KMS-11 (cell line): ENCODE measurements at regions not wholly inside any gene's neighbourhood (a gene's known extent, or its start where the extent isn't known, plus 50 kb on each side); places are given as distances from the start of the nearest gene placed in this dataset.

ENCODE experiments used
- H2AFZ ChIP-seq: fragments of 200-600 bp; sonication (generic); 2 replicates; pipeline ENCODE4 v1.6.1; 2016; ENCODE audit warnings: antibody characterized with exemption, mixed run types, low read depth
- H3K27ac ChIP-seq: fragments of 200-600 bp; sonication (generic); 2 replicates; pipeline ENCODE4 v1.6.1; 2016; ENCODE audit warnings: mild to moderate bottlenecking, mixed run types
- H3K27me3 ChIP-seq: fragments of 200-600 bp; sonication (generic); 2 replicates; pipeline ENCODE4 v1.6.1; 2017; ENCODE audit warnings: mild to moderate bottlenecking, low read depth, mixed run types, moderate library complexity; ENCODE audit not compliant: insufficient read depth
- H3K36me3 ChIP-seq: fragments of 200-600 bp; sonication (generic); 2 replicates; pipeline ENCODE4 v1.6.1; 2017; ENCODE audit warnings: mild to moderate bottlenecking, mixed run types; ENCODE audit not compliant: insufficient read depth
- H3K4me1 ChIP-seq: fragments of 200-600 bp; sonication (generic); 2 replicates; pipeline ENCODE4 v1.6.1; 2016; ENCODE audit warnings: mild to moderate bottlenecking, low read depth, mixed run types; ENCODE audit not compliant: poor library complexity, severe bottlenecking
- H3K4me2 ChIP-seq: fragments of 200-600 bp; sonication (generic); 2 replicates; pipeline ENCODE4 v1.7.0; 2016; ENCODE audit warnings: mild to moderate bottlenecking, mixed run types
- H3K4me3 ChIP-seq: fragments of 200-600 bp; sonication (generic); IDR thresholded peaks from 2 replicates; pipeline ENCODE4 v1.6.1; 2017; ENCODE audit warnings: low read depth, low read length, mixed read lengths; ENCODE audit not compliant: insufficient read depth
- H3K79me2 ChIP-seq: fragments of 200-600 bp; sonication (generic); 2 replicates; pipeline ENCODE4 v1.6.1; 2016; ENCODE audit warnings: low read depth, mixed run types; ENCODE audit not compliant: insufficient read depth
- H3K9ac ChIP-seq: fragments of 200-600 bp; sonication (generic); 2 replicates; pipeline ENCODE4 v1.6.1; 2016; ENCODE audit warnings: mild to moderate bottlenecking, mixed run types
- H4K20me1 ChIP-seq: fragments of 200-600 bp; sonication (generic); 2 replicates; pipeline ENCODE4 v1.6.1; 2016; ENCODE audit warnings: mild to moderate bottlenecking, mixed run types; ENCODE audit not compliant: insufficient read depth
- TF ChIP-seq, protein P1 (sequence below): fragments of 200-600 bp; sonication (generic); conservative IDR thresholded peaks from 2 replicates; pipeline ENCODE4 v1.6.1; 2017; ENCODE audit warnings: low read depth, mild to moderate bottlenecking, antibody characterized with exemption, low read length, moderate library complexity, mixed read lengths

DNA sequence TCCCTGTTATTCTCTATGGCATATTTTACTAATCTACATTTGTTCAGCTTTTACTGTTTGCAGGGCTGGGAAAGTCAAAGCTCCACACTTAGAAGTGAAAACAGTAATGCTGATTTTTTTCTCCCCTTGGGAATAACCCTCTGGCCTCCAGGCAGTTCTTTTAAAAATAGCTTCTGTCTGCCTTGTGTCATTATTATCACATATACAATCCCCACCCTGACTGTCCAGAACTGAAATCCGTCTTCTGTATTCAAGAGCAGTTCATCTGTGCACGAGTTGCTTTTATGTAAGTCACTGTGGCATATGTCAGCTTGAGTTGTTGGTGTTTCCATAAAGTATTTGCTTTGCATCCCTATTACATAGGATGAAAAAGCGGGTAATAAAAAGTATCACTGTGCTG, 1221.1 kb upstream of the CELF2 start:
- Histone ChIP-seq H3K4me1 (no peaks in the 10 kb centered on the region), H3K79me2 (no peaks in the 10 kb centered on the region), H3K4me3 (no peak overlapping the region), H3K27ac (no peak overlapping the region), H3K4me2 (no peak overlapping the region), H4K20me1 (no peaks in the 10 kb centered on the region), H2AFZ (no peak overlapping the region), H3K27me3 (no peaks in the 10 kb centered on the region), H3K36me3 (no peaks in the 10 kb centered on the region), H3K9ac (no peak overlapping the region)
- TF ChIP-seq, protein P1, sequence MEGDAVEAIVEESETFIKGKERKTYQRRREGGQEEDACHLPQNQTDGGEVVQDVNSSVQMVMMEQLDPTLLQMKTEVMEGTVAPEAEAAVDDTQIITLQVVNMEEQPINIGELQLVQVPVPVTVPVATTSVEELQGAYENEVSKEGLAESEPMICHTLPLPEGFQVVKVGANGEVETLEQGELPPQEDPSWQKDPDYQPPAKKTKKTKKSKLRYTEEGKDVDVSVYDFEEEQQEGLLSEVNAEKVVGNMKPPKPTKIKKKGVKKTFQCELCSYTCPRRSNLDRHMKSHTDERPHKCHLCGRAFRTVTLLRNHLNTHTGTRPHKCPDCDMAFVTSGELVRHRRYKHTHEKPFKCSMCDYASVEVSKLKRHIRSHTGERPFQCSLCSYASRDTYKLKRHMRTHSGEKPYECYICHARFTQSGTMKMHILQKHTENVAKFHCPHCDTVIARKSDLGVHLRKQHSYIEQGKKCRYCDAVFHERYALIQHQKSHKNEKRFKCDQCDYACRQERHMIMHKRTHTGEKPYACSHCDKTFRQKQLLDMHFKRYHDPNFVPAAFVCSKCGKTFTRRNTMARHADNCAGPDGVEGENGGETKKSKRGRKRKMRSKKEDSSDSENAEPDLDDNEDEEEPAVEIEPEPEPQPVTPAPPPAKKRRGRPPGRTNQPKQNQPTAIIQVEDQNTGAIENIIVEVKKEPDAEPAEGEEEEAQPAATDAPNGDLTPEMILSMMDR = no peak

DNA sequence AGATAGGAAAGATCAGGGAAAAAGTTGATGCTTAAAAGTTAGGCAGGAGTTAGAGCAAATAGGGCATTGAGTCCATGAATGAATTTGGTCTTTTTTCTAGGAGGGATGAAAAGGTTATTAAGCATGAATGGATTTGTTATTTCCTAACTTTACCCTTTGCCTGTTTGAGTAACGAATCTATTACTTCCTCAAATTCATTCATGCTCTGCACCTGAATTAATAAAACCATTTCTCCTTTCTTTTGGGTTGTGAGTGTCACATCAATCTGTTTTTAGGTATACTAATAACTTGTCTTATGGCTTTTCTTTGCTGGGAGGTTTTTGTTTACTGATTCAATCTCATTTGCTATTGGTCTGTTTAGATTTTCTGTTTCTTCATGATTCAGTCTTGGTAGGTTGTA, 1217.7 kb upstream of the CELF2 start:
- Histone ChIP-seq H4K20me1 (no peaks in the 10 kb centered on the region), H3K4me2 (no peak overlapping the region), H2AFZ (no peak overlapping the region), H3K4me3 (no peak overlapping the region), H3K36me3 (no peaks in the 10 kb centered on the region), H3K9ac (no peak overlapping the region), H3K27ac (no peak overlapping the region), H3K27me3 (no peaks in the 10 kb centered on the region), H3K4me1 (no peaks in the 10 kb centered on the region), H3K79me2 (no peaks in the 10 kb centered on the region)
- TF ChIP-seq, protein P1 = no peak

DNA sequence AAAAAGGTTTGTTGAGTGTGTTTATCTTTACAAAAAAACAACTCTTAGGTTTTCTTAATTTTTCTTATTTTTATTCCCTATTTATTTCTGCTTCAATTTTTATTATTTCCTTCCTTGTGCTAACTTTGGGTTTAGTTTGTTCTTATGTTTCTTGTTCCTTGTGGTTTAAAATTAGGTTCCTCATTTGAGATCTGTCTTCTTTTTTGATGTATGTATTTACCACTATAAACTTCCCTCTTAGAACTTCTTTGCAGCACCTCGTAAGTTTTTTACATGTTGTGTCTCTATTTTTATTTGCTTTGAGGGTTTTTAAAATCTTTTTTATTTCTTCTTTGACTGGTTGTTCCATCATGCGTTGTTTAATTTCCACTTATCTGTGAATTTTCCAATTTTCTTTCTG, 1217.1 kb upstream of the CELF2 start:
- Histone ChIP-seq H3K27ac (no peak overlapping the region), H3K4me2 (no peak overlapping the region), H3K79me2 (no peaks in the 10 kb centered on the region), H3K4me3 (no peak overlapping the region), H3K9ac (no peak overlapping the region), H3K4me1 (no peaks in the 10 kb centered on the region), H3K27me3 (no peaks in the 10 kb centered on the region), H2AFZ (no peak overlapping the region), H4K20me1 (no peaks in the 10 kb centered on the region), H3K36me3 (no peaks in the 10 kb centered on the region)
- TF ChIP-seq, protein P1 = no peak

- Histone ChIP-seq H3K4me2 (no peak overlapping the region), H4K20me1 (no peaks in the 10 kb centered on the region), H3K9ac (no peak overlapping the region), H3K27me3 (no peaks in the 10 kb centered on the region), H3K36me3 (no peaks in the 10 kb centered on the region), H2AFZ (no peak overlapping the region), H3K4me3 (no peak overlapping the region), H3K4me1 (no peaks in the 10 kb centered on the region), H3K79me2 (no peaks in the 10 kb centered on the region), H3K27ac (no peak overlapping the region)
- TF ChIP-seq, protein P1 = no peak
These were observed 1209.8 kb upstream of the CELF2 start for GRCh38 chr10:9807846-9808245.

DNA sequence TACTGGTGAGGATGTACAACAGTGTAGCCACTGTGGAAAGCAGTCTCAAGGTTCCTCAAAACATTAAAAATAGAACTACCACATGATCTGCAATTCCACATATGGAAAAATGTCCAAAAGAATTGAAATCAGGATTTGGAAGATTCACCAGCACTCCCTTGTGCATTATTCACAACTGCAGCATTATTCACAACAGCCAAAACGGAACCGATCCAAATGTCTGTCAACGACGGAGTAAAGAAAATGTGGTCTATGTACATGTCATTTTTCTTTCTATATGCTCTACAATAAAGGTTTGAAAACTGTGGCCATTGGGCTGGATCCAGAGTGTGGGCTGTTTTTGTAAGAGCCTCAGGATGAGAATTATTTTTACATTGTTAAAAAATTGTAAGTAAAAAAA, 1206.1 kb upstream of the CELF2 start:
- Histone ChIP-seq H2AFZ (no peak overlapping the region), H3K4me3 (no peak overlapping the region), H4K20me1 (no peaks in the 10 kb centered on the region), H3K4me1 (no peaks in the 10 kb centered on the region), H3K36me3 (no peaks in the 10 kb centered on the region), H3K79me2 (no peaks in the 10 kb centered on the region), H3K4me2 (no peak overlapping the region), H3K27ac (no peak overlapping the region), H3K27me3 (no peaks in the 10 kb centered on the region), H3K9ac (no peak overlapping the region)
- TF ChIP-seq, protein P1 = no peak
